Mucosa of rectum (tissue), 2 donors: ENCODE measurements at regions not wholly inside any gene's neighbourhood (a gene's known extent, or its start where the extent isn't known, plus 50 kb on each side); places are given as distances from the start of the nearest gene placed in this dataset.
"Not testable (repeated sequence)": the region's sequence is repeated elsewhere in the genome, so short reads cannot be mapped to it uniquely, and the experiment has no call there.

ENCODE experiments used
- H3K27ac ChIP-seq, 2 donors: one replicate each; pipeline ENCODE4 v1.7.0; 2013; ENCODE audit warnings: inconsistent platforms in 2 of 2, low read depth in 2 of 2, low read length in 2 of 2
- H3K27me3 ChIP-seq, 2 donors: one replicate each; pipeline ENCODE4 v1.7.0; 2013; ENCODE audit warnings: low read length in 2 of 2; ENCODE audit not compliant: control insufficient read depth in 2 of 2, insufficient read depth in 2 of 2
- H3K36me3 ChIP-seq, 2 donors: one replicate each; pipeline ENCODE4 v1.7.0; 2013; ENCODE audit warnings: low read length in 2 of 2; ENCODE audit not compliant: control insufficient read depth in 2 of 2, insufficient read depth in 2 of 2
- H3K4me1 ChIP-seq, 2 donors: one replicate each; pipeline ENCODE4 v1.7.0; 2013; ENCODE audit warnings: low read length in 2 of 2, mild to moderate bottlenecking in 1 of 2; ENCODE audit not compliant: control insufficient read depth in 2 of 2, insufficient read depth in 2 of 2
- H3K4me3 ChIP-seq, 2 donors: one replicate each; pipeline ENCODE4 v1.7.0; 2013; ENCODE audit warnings: low read length in 2 of 2
- H3K9ac ChIP-seq, 2 donors: one replicate each; pipeline ENCODE4 v1.7.0; 2013; ENCODE audit warnings: low read length in 2 of 2, low read depth in 1 of 2, mild to moderate bottlenecking in 1 of 2
- H3K9me3 ChIP-seq, 2 donors: one replicate each; pipeline ENCODE4 v1.7.0; 2013; ENCODE audit warnings: low read length in 2 of 2; ENCODE audit not compliant: control insufficient read depth in 2 of 2
- donor health status: healthy.
- donor health status: Normal muscosa, but diverticular disease.

DNA sequence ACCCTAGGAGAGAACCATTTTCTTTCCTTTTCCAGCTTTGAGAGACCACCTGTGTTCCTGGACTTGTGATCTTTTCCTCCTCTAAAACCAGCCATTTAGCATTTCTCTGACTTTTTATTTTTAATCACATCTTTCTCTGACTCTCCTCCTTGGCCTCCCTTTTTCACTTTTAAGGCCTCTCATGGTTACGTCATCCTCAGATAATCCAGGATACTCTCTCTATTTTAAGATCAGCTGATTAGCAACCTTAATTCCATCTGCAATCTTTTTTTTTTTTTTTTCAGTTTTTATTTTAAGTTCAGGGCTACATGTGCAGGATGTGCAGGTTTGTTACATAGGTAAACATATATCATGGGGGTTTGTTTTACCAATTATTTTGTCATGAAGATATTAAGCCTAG lies 54.0 kb downstream of the RFPL4B start:
- H3K4me3 ChIP-seq = no peak overlapping the region
- H3K9ac ChIP-seq = no peak overlapping the region
- H3K4me1 ChIP-seq = no peaks in the 10 kb centered on the region
- no peaks in the 10 kb centered on the region for H3K9me3 ChIP-seq
- no peaks in the 10 kb centered on the region for H3K27me3 ChIP-seq
- H3K27ac ChIP-seq = no peak overlapping the region
- H3K36me3 ChIP-seq = no peaks in the 10 kb centered on the region

- Histone ChIP-seq H3K27me3 (no peaks in the 10 kb centered on the region), H3K9ac (no peak overlapping the region), H3K4me1 (no peaks in the 10 kb centered on the region)
Measured at GRCh38 chr6:112407101-112407590, 60.0 kb downstream of the RFPL4B start.

DNA sequence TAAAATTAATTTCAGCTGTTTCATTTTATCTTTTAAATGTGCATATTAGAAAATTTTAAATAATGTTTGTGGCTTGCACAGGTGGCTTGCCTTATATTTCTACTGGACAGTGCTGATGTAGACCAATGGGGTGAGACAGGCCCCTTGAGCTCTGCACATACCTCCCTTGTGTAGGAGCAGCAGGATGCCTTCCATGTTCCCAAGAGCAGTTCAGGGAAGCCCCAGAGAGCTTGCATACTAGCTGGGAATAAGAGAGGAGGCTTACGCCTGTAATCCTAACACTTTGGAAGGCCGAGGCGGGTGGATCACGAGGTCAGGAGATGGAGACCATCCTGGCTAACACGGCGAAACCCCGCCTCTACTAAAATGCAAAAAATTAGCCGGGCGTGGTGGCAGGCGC lies 61.4 kb downstream of the RFPL4B start:
- H3K4me1 ChIP-seq = no peaks in the 10 kb centered on the region
- H3K9ac ChIP-seq = no peak overlapping the region
- H3K27ac ChIP-seq = no peak overlapping the region
- H3K27me3 ChIP-seq = no peaks in the 10 kb centered on the region
- no peaks in the 10 kb centered on the region for H3K9me3 ChIP-seq
- no peak overlapping the region for H3K4me3 ChIP-seq
- H3K36me3 ChIP-seq = no peaks in the 10 kb centered on the region

More at GRCh38 chr6:112407101-112407590, 60.0 kb downstream of the RFPL4B start:
- Histone ChIP-seq H3K4me3 (no peak overlapping the region), H3K9me3 (no peaks in the 10 kb centered on the region), H3K36me3 (no peaks in the 10 kb centered on the region), H3K27ac (no peak overlapping the region)

- H3K9ac ChIP-seq = no peak overlapping the region
- H3K27me3 ChIP-seq = no peaks in the 10 kb centered on the region
- no peaks in the 10 kb centered on the region for H3K4me1 ChIP-seq
- H3K27ac ChIP-seq = no peak overlapping the region
- no peaks in the 10 kb centered on the region for H3K9me3 ChIP-seq
- H3K4me3 ChIP-seq = no peak overlapping the region
- no peaks in the 10 kb centered on the region for H3K36me3 ChIP-seq
Measured at GRCh38 chr6:112409311-112409710, 62.2 kb downstream of the RFPL4B start.

DNA sequence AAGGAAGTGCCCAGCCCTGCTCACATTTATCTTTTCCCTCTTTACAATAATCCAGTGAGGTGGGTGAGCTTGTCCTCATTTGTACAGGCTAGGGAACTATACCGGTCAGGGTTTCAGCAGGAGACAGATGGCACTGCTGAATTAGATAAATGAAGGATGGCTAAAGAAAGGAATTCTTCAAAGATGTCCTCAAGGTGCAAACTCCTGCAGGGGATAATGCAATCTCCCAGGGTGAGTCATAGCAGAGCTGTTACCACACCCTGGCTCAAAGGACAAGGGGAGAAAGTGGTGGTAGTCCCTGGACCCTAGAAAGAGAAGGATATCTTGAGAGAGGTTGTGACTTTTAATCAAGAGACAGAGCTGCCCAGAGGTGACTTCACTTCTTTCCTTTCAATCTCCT lies 66.7 kb downstream of the RFPL4B start:
- Histone ChIP-seq H3K4me3 (no peak overlapping the region), H3K27me3 (no peaks in the 10 kb centered on the region), H3K9ac (no peak overlapping the region), H3K27ac (no peak overlapping the region), H3K36me3 (no peaks in the 10 kb centered on the region), H3K4me1 (no peaks in the 10 kb centered on the region), H3K9me3 (no peaks in the 10 kb centered on the region)

DNA sequence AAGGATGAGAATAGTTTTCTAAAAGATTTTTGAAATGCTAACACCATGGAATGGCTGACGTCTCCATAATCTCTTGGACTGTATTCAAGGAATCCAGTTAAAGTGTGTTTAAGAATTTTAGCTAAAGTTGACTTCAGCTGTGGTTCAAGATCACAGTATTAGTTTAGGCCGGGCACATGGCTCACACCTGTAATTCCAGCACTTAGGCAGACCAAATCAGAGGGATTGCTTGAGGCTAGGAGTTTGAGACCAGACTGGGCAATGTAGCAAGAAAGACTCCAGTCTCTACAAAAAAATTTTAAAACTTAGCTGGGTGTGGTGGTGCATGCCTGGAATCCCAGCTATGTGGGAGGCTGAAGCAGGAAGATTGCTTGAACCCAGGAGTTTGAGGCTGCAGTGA lies 68.2 kb downstream of the RFPL4B start:
- Histone ChIP-seq H3K36me3 (no peaks in the 10 kb centered on the region), H3K27ac (no peak overlapping the region), H3K27me3 (no peaks in the 10 kb centered on the region), H3K4me3 (no peak overlapping the region), H3K4me1 (no peaks in the 10 kb centered on the region), H3K9ac (no peak overlapping the region), H3K9me3 (no peaks in the 10 kb centered on the region)

GRCh38 chr6:112416866-112417265 lies 69.7 kb downstream of the RFPL4B start:
- no peaks in the 10 kb centered on the region for H3K36me3 ChIP-seq
- H3K9ac ChIP-seq = no peak overlapping the region
- no peaks in the 10 kb centered on the region for H3K9me3 ChIP-seq
- no peak overlapping the region for H3K27ac ChIP-seq
- no peak overlapping the region for H3K4me3 ChIP-seq
- no peaks in the 10 kb centered on the region for H3K4me1 ChIP-seq
- no peaks in the 10 kb centered on the region for H3K27me3 ChIP-seq

DNA sequence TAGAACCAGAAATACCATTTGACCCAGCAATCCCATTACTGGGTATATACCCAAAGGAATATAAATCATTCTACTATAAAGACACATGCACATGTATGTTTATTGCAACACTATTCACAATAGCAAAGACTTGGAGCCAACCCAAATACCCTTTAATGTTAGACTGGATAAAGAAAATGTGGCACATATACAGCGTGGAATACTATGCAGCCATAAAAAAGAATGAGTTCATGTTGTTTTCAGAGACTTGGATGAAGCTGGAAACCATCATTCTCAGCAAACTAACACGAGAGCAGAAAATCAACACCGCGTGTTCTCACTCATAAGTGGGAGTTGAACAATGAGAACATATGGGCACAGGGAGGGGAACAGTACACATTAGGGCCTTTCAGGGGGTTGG lies 79.9 kb downstream of the RFPL4B start:
- not testable (repeated sequence) for H3K4me1 ChIP-seq, H3K36me3 ChIP-seq, H3K27me3 ChIP-seq, H3K9ac ChIP-seq, H3K27ac ChIP-seq, H3K4me3 ChIP-seq, H3K9me3 ChIP-seq

DNA sequence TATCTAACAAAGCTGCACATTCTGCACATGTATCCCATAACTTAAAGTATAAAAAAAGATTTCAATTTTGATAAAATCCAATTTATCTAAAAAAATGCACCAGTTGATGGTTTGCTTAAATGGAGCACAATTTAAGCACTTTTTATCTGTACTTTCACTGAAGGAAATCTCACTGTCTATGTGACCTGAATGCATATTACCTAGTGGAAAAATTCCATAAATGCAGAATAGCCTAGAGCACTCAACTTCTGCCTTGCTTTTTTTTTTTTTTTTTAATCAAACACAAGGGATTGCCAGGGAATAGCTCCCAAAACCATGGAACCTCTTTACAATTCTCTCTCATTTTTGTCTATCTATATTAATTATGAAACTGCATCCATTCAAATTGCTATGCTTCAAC lies 80.4 kb downstream of the RFPL4B start:
- Histone ChIP-seq H3K27ac (no peak overlapping the region), H3K4me3 (no peak overlapping the region), H3K27me3 (no peaks in the 10 kb centered on the region), H3K4me1 (no peaks in the 10 kb centered on the region), H3K9me3 (no peaks in the 10 kb centered on the region), H3K36me3 (no peaks in the 10 kb centered on the region), H3K9ac (no peak overlapping the region)

GRCh38 chr6:112428477-112428876 lies 81.3 kb downstream of the RFPL4B start:
- Histone ChIP-seq H3K27me3 (no peaks in the 10 kb centered on the region), H3K36me3 (no peaks in the 10 kb centered on the region)

GRCh38 chr6:112429226-112429625 lies 82.1 kb downstream of the RFPL4B start:
- no peaks in the 10 kb centered on the region for H3K9me3 ChIP-seq
- no peaks in the 10 kb centered on the region for H3K36me3 ChIP-seq
- no peak overlapping the region for H3K4me3 ChIP-seq

More at GRCh38 chr6:112428477-112428876, 81.3 kb downstream of the RFPL4B start:
- H3K9ac ChIP-seq = no peak overlapping the region
- no peaks in the 10 kb centered on the region for H3K4me1 ChIP-seq
- H3K4me3 ChIP-seq = no peak overlapping the region
- no peak overlapping the region for H3K27ac ChIP-seq
- no peaks in the 10 kb centered on the region for H3K9me3 ChIP-seq

More at GRCh38 chr6:112429226-112429625, 82.1 kb downstream of the RFPL4B start:
- H3K27me3 ChIP-seq = no peaks in the 10 kb centered on the region
- no peak overlapping the region for H3K27ac ChIP-seq
- H3K4me1 ChIP-seq = no peaks in the 10 kb centered on the region
- no peak overlapping the region for H3K9ac ChIP-seq
